ENCODE measurements at regions not wholly inside any gene's neighbourhood (a gene's known extent, or its start where the extent isn't known, plus 50 kb on each side); places are given as distances from the start of the nearest gene placed in this dataset.

DNA sequence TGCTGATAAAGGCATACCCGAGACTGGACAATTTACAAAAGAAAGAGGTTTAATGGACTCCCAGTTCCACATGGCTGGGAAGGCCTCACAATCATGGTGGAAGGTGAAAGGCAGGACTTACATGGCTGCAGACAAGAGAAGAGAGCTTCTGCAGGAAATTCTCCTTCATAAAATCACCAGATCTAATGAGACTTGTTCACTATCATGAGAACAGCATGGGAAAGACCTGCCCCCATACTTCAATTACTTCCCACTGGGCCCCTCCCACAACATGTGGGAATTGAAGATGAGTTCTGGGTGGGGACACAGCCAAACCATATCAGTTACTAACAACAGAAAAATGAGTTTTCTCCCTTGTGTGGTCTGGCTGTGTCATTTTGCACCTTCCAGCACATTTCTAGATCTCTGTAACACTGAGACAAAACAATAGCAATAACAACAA is 741.4 kb downstream of the KCNT2 start:
- TF ChIP-seq POLR2A (IDR thresholded peaks at IDR 0.05; ENCODE audit: low read depth, low read length), result no peak
- TF ChIP-seq, protein P1, sequence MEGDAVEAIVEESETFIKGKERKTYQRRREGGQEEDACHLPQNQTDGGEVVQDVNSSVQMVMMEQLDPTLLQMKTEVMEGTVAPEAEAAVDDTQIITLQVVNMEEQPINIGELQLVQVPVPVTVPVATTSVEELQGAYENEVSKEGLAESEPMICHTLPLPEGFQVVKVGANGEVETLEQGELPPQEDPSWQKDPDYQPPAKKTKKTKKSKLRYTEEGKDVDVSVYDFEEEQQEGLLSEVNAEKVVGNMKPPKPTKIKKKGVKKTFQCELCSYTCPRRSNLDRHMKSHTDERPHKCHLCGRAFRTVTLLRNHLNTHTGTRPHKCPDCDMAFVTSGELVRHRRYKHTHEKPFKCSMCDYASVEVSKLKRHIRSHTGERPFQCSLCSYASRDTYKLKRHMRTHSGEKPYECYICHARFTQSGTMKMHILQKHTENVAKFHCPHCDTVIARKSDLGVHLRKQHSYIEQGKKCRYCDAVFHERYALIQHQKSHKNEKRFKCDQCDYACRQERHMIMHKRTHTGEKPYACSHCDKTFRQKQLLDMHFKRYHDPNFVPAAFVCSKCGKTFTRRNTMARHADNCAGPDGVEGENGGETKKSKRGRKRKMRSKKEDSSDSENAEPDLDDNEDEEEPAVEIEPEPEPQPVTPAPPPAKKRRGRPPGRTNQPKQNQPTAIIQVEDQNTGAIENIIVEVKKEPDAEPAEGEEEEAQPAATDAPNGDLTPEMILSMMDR (IDR thresholded peaks at IDR 0.05; ENCODE audit: extremely low read depth in 1 of 2, insufficient read depth in 1 of 2, low read depth in 1 of 2, low read length in 2 of 2), result no peak
- TF ChIP-seq, protein P2, sequence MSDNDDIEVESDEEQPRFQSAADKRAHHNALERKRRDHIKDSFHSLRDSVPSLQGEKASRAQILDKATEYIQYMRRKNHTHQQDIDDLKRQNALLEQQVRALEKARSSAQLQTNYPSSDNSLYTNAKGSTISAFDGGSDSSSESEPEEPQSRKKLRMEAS (IDR thresholded peaks at IDR 0.05; ENCODE audit: insufficient read depth, insufficient read length), result no peak
- TF ChIP-seq POLR2AphosphoS5 (IDR thresholded peaks at IDR 0.05; ENCODE audit: insufficient read depth, low read depth, low read length), result no peak
- TF ChIP-seq JUN (IDR thresholded peaks at IDR 0.05; ENCODE audit: borderline replicate concordance, insufficient read depth, insufficient read length, low read depth), result no peak
